ENCODE measurements at regions not wholly inside any gene's neighbourhood (a gene's known extent, or its start where the extent isn't known, plus 50 kb on each side); places are given as distances from the start of the nearest gene placed in this dataset.
"Not testable (repeated sequence)": the region's sequence is repeated elsewhere in the genome, so short reads cannot be mapped to it uniquely, and the experiment has no call there.

GRCh38 chr11:90422787-90423186 lies 199.9 kb upstream of the CHORDC1 start:
- TF ChIP-seq POLR2A, CTCF, EP300 (IDR thresholded peaks at IDR 0.05): not testable (repeated sequence)
